DND-41 (cell line): ENCODE measurements at regions not wholly inside any gene's neighbourhood (a gene's known extent, or its start where the extent isn't known, plus 50 kb on each side); places are given as distances from the start of the nearest gene placed in this dataset.

Experiments used
- ATAC-seq: fragments of 200-7000 bp; cut with Tn5 transposase; 3 replicates; pipeline ENCODE4 v1.9.1; 2021; ENCODE audit warnings: low read depth; ENCODE audit not compliant: insufficient read depth
- DNase-seq: peaks from one replicate; pipeline ENCODE4 v3.0.0-alpha.2; 2020
- H2AFZ ChIP-seq: 2 replicates; pipeline ENCODE4 v1.6.0; 2012; ENCODE audit warnings: low read depth, low read length
- H3K27ac ChIP-seq: 2 replicates; pipeline ENCODE4 v1.5.1; 2012; ENCODE audit warnings: low read length, inconsistent platforms
- H3K27me3 ChIP-seq: fragments of 200-600 bp; sonication (generic); 2 replicates; pipeline ENCODE4 v1.6.0; 2012; ENCODE audit warnings: low read length, mild to moderate bottlenecking, inconsistent platforms; ENCODE audit not compliant: insufficient read depth, poor library complexity
- H3K36me3 ChIP-seq: 2 replicates; pipeline ENCODE4 v1.5.1; 2012; ENCODE audit warnings: low read length, inconsistent platforms; ENCODE audit not compliant: insufficient read depth
- H3K4me1 ChIP-seq: 2 replicates; pipeline ENCODE4 v1.5.1; 2012; ENCODE audit warnings: mild to moderate bottlenecking, low read length; ENCODE audit not compliant: insufficient read depth
- H3K4me2 ChIP-seq: 2 replicates; pipeline ENCODE4 v1.6.0; 2012; ENCODE audit warnings: mild to moderate bottlenecking, moderate library complexity, low read length, inconsistent platforms; ENCODE audit not compliant: insufficient read depth
- H3K4me3 ChIP-seq, 2 experiments: fragments of 200-600 bp in 1 of 2; shearing (Covaris generic) in 1 of 2; 2 replicates each; pipeline ENCODE4 v1.5.1; 2012 to 2016; ENCODE audit warnings: inconsistent platforms in 2 of 2, low read length in 2 of 2, mild to moderate bottlenecking in 2 of 2, low read depth in 1 of 2, moderate library complexity in 1 of 2
- H3K79me2 ChIP-seq: 2 replicates; pipeline ENCODE4 v1.6.0; 2012; ENCODE audit warnings: low read length, inconsistent platforms; ENCODE audit not compliant: insufficient read depth
- H3K9ac ChIP-seq: 2 replicates; pipeline ENCODE4 v1.6.0; 2012; ENCODE audit warnings: low read depth, mild to moderate bottlenecking, inconsistent platforms, low read length, moderate library complexity
- H3K9me3 ChIP-seq: 2 replicates; pipeline ENCODE4 v1.5.1; 2012; ENCODE audit warnings: low read length, moderate library complexity, mild to moderate bottlenecking, inconsistent platforms; ENCODE audit not compliant: insufficient read depth, severe bottlenecking
- H4K20me1 ChIP-seq: 2 replicates; pipeline ENCODE4 v1.6.0; 2012; ENCODE audit warnings: low read length; ENCODE audit not compliant: insufficient read depth
- EZH2 ChIP-seq: IDR thresholded peaks from 3 replicates; pipeline ENCODE4 v1.6.1; 2012; ENCODE audit warnings: borderline replicate concordance, low read depth, mild to moderate bottlenecking, moderate library complexity, low read length, inconsistent platforms; ENCODE audit not compliant: severe bottlenecking
- TF ChIP-seq, protein P1 (sequence below): IDR thresholded peaks from 2 replicates; pipeline ENCODE4 v1.5.1; 2012; ENCODE audit warnings: borderline replicate concordance, low read length, moderate library complexity, mild to moderate bottlenecking; ENCODE audit not compliant: poor library complexity, severe bottlenecking; ENCODE audit errors: extremely low read depth

DNA sequence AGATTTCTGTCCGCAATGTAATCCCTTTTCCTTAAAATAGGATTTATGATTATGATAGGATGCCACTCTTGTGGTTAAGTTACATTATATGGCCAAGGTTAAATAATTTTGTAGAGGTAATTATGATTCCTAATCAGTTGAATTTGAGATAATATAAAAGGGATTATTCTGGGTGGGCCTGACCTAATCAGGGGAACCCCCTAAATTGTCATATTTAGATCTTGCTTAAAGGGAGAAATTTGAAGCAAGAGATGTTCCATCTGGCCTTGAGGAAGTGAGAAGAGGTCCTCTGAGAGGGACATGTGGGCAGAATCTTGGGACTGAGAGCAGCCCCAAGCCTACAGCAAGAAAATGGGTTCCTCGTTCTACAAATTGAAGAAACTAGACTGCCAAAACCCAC, 1550.1 kb upstream of the TENM4 start:
- no peak for DNase-seq
- no peak overlapping the region for H3K9ac ChIP-seq
- H3K36me3 ChIP-seq, result no peaks in the 10 kb centered on the region
- H3K4me2 ChIP-seq, result no peak overlapping the region
- ATAC-seq, result no peak
- no peak overlapping the region for H3K4me3 ChIP-seq
- no peaks in the 10 kb centered on the region for H4K20me1 ChIP-seq
- no peaks in the 10 kb centered on the region for H3K9me3 ChIP-seq
- TF ChIP-seq, protein P1, sequence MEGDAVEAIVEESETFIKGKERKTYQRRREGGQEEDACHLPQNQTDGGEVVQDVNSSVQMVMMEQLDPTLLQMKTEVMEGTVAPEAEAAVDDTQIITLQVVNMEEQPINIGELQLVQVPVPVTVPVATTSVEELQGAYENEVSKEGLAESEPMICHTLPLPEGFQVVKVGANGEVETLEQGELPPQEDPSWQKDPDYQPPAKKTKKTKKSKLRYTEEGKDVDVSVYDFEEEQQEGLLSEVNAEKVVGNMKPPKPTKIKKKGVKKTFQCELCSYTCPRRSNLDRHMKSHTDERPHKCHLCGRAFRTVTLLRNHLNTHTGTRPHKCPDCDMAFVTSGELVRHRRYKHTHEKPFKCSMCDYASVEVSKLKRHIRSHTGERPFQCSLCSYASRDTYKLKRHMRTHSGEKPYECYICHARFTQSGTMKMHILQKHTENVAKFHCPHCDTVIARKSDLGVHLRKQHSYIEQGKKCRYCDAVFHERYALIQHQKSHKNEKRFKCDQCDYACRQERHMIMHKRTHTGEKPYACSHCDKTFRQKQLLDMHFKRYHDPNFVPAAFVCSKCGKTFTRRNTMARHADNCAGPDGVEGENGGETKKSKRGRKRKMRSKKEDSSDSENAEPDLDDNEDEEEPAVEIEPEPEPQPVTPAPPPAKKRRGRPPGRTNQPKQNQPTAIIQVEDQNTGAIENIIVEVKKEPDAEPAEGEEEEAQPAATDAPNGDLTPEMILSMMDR, result no peak
- TF ChIP-seq EZH2, result no peak
- H3K27ac ChIP-seq, result no peak overlapping the region
- H2AFZ ChIP-seq, result no peak overlapping the region
- no peaks in the 10 kb centered on the region for H3K27me3 ChIP-seq
- H3K79me2 ChIP-seq, result no peaks in the 10 kb centered on the region
- H3K4me1 ChIP-seq, result no peaks in the 10 kb centered on the region

DNA sequence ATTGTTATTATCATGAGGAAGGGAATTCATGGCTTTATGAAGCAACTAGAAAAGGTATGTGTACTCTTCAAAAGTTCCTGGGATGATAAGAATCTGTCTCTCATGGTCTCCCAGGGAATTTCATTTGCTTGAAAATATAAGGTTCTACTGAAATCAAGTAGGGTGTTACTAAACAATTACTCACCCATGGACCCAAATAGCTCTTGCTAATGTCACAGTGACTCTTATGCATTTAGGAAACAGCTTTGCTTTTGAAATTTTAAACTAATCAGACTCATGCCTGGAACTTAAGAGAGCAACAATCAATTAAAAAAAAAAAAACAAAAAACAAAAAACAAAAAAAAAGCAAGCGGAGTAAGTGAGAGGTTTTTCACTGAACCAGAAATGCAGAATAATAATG, 1546.3 kb upstream of the TENM4 start:
- Histone ChIP-seq H3K27me3 (no peaks in the 10 kb centered on the region), H3K9ac (no peak overlapping the region), H3K9me3 (no peaks in the 10 kb centered on the region), H3K4me3 (no peak overlapping the region), H3K36me3 (no peaks in the 10 kb centered on the region), H4K20me1 (no peaks in the 10 kb centered on the region), H3K4me2 (no peak overlapping the region), H2AFZ (no peak overlapping the region), H3K4me1 (no peaks in the 10 kb centered on the region), H3K27ac (no peak overlapping the region), H3K79me2 (no peaks in the 10 kb centered on the region)
- DNase-seq (no peak), ATAC-seq (no peak)
- TF ChIP-seq, protein P1, result no peak
- no peak for TF ChIP-seq EZH2

DNA sequence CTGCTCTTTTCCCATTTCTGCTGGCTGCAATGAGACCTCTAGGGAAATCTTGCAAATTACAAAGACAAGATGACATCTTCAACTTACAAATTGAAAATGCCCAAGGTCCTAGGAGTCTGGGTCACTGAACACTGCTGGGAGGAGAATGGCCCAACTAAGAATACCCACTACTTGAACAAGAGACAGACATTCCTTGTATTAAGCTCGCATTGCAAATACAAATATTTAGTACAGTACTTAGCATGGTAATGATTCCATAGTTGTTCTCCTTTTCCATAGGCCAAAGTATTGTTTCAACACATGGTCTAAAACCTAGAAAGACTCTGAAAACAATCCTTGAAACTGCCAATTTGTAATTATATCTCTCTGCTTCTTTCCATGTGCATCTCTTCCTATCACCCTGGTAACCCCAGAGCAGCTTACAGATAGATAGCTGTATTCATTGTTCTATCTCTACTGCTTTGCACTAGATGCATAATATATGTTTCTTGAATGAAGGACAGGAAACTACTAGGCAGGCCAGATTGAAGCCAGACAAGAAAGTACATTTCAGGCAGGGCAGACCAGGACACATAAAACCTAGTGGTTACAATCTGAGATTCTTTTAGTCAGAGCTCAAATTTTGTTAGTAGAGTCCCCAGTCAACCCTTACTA, 1545.7 kb upstream of the TENM4 start:
- no peak overlapping the region for H3K4me3 ChIP-seq
- no peak for DNase-seq
- no peak overlapping the region for H3K4me2 ChIP-seq
- no peaks in the 10 kb centered on the region for H3K36me3 ChIP-seq
- H4K20me1 ChIP-seq, result no peaks in the 10 kb centered on the region
- no peak overlapping the region for H3K9ac ChIP-seq
- TF ChIP-seq EZH2, result no peak
- TF ChIP-seq, protein P1, result no peak
- no peak overlapping the region for H3K27ac ChIP-seq
- H3K9me3 ChIP-seq, result no peaks in the 10 kb centered on the region
- no peaks in the 10 kb centered on the region for H3K79me2 ChIP-seq
- no peaks in the 10 kb centered on the region for H3K27me3 ChIP-seq
- H2AFZ ChIP-seq, result no peak overlapping the region
- no peak for ATAC-seq
- no peaks in the 10 kb centered on the region for H3K4me1 ChIP-seq
